MM.1S (cell line): ENCODE measurements at regions not wholly inside any gene's neighbourhood (a gene's known extent, or its start where the extent isn't known, plus 50 kb on each side); places are given as distances from the start of the nearest gene placed in this dataset.

Source experiments
- DNase-seq: peaks from one replicate; pipeline ENCODE4 v3.0.0-alpha.2; 2015
- H2AFZ ChIP-seq: fragments of 300-600 bp; sonication (generic); 2 replicates; pipeline ENCODE4 v1.6.0; 2016; ENCODE audit warnings: antibody characterized with exemption, low read length
- H3F3A ChIP-seq: fragments of 300-600 bp; sonication (generic); 2 replicates; pipeline ENCODE4 v1.6.1; 2016; ENCODE audit warnings: mild to moderate bottlenecking, antibody characterized with exemption, low read length, moderate library complexity, mixed read lengths; ENCODE audit not compliant: insufficient read depth
- H3K27ac ChIP-seq: fragments of 300-600 bp; sonication (generic); 2 replicates; pipeline ENCODE4 v1.5.1; 2016; ENCODE audit warnings: mild to moderate bottlenecking, low read length
- H3K27me3 ChIP-seq: fragments of 300-600 bp; sonication (generic); replicated peaks from 2 replicates; pipeline ENCODE4 v1.6.0; 2016; ENCODE audit warnings: low read length; ENCODE audit not compliant: insufficient read depth
- H3K36me3 ChIP-seq: fragments of 300-600 bp; sonication (generic); replicated peaks from 2 replicates; pipeline ENCODE4 v1.6.1; 2016; ENCODE audit warnings: mild to moderate bottlenecking, low read length, mixed read lengths; ENCODE audit not compliant: insufficient read depth
- H3K4me1 ChIP-seq: fragments of 300-600 bp; sonication (generic); 2 replicates; pipeline ENCODE4 v1.6.1; 2016; ENCODE audit warnings: low read length, mixed read lengths
- H3K4me2 ChIP-seq: fragments of 300-600 bp; sonication (generic); 2 replicates; pipeline ENCODE4 v1.6.0; 2016; ENCODE audit warnings: low read depth, low read length
- H3K4me3 ChIP-seq: fragments of 300-600 bp; sonication (generic); 2 replicates; pipeline ENCODE4 v1.5.1; 2016; ENCODE audit warnings: low read length, mixed read lengths
- H3K79me2 ChIP-seq: fragments of 300-600 bp; sonication (generic); 2 replicates; pipeline ENCODE4 v1.6.1; 2016; ENCODE audit warnings: mixed run types, low read length, mixed read lengths
- H3K9ac ChIP-seq: fragments of 300-600 bp; sonication (generic); 2 replicates; pipeline ENCODE4 v1.6.1; 2016; ENCODE audit warnings: low read length, mixed read lengths
- H3K9me2 ChIP-seq: fragments of 300-600 bp; sonication (generic); replicated peaks from 2 replicates; pipeline ENCODE4 v1.6.1; 2016; ENCODE audit warnings: mild to moderate bottlenecking, low read length, mixed read lengths; ENCODE audit not compliant: insufficient read depth
- H3K9me3 ChIP-seq: fragments of 300-600 bp; sonication (generic); replicated peaks from 2 replicates; pipeline ENCODE4 v1.6.1; 2016; ENCODE audit warnings: mild to moderate bottlenecking, low read length, mixed read lengths; ENCODE audit not compliant: insufficient read depth
- H4K20me1 ChIP-seq: fragments of 300-600 bp; sonication (generic); 2 replicates; pipeline ENCODE4 v1.6.1; 2016; ENCODE audit warnings: mild to moderate bottlenecking, low read length, moderate library complexity, mixed read lengths; ENCODE audit not compliant: insufficient read depth
- CTCF ChIP-seq: fragments of 300-600 bp; sonication (generic); IDR thresholded peaks from 2 replicates; pipeline ENCODE4 v1.5.1; 2016; ENCODE audit warnings: antibody characterized with exemption, low read length, mixed read lengths
- EZH2 ChIP-seq: fragments of 300-600 bp; sonication (generic); optimal IDR thresholded peaks from 2 replicates; pipeline ENCODE3; 2017; ENCODE audit warnings: low read depth, mild to moderate bottlenecking, antibody characterized with exemption, low read length, mixed read lengths
- EZH2phosphoT487 ChIP-seq: fragments of 300-600 bp; sonication (generic); IDR thresholded peaks from 2 replicates; pipeline ENCODE4 v1.6.1; 2018; ENCODE audit warnings: antibody characterized with exemption, low read length

DNA sequence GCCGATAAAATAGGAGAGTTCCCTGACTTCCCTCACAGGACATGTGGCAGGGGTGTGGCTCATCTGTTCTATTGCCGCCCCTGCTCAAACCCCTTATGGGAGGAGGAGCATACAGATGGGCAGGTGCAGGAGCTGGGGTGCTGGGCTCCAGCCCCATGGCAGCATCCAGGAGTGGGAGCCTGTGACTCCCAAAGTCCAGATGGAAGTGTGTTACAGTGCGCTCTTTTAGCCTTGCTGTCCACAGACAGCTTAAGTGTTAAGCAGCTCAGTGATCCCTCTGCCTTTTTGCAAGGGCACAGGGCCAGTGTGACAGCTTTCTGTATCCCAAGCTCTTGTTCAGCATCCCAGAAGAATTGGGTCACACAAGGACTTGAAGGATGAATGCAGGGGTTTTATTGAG, 212.3 kb upstream of the MYLIP start:
- Histone ChIP-seq H3K9me2 (no peaks in the 10 kb centered on the region), H3K79me2 (no peaks in the 10 kb centered on the region), H4K20me1 (no peaks in the 10 kb centered on the region), H3K4me1 (no peaks in the 10 kb centered on the region), H3F3A (no peaks in the 10 kb centered on the region), H3K27ac (no peak overlapping the region), H3K4me2 (no peak overlapping the region), H3K4me3 (no peak overlapping the region), H3K9ac (no peak overlapping the region), H2AFZ (no peak overlapping the region), H3K27me3 (no peaks in the 10 kb centered on the region), H3K36me3 (no peaks in the 10 kb centered on the region), H3K9me3 (no peaks in the 10 kb centered on the region)
- TF ChIP-seq EZH2 (no peak), CTCF (no peak), EZH2phosphoT487 (no peak)
- DNase-seq: no peak

DNA sequence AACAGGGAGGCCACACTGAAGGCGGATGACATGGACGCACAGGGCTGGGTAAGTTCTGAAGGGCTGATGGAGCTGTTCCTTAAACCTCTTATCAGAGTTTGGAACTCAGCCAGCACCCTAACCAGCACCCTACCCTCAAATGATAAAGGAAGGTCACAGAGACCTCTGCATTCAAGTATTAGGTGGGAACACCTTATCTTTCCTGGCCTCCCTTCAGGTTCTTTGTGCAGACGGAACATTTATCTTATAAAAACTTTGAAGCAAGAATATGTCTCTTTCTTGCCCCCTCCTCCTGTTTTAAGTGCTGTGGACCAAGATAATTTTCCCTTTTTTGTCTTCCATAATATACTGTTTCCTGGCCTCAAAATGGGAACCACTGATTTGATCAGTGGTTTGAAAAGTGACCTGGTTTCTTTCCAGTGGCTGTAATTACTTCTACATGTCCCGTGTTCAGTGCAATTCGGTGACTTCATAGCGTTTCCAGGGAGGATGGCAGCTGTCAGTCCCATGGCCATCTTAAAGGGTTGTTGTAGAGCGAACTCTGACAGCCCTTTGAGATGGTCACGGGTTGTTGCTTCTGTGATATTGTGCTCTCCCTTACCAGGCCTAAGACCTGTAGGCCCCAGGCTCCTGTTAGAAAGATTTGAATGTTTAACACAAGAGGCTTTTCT, 213.2 kb upstream of the MYLIP start:
- H3K9me2 ChIP-seq: no peaks in the 10 kb centered on the region
- H3K4me1 ChIP-seq: no peaks in the 10 kb centered on the region
- H3K27ac ChIP-seq: no peak overlapping the region
- no peaks in the 10 kb centered on the region for H3K79me2 ChIP-seq
- H3K9me3 ChIP-seq: no peaks in the 10 kb centered on the region
- no peak overlapping the region for H3K4me2 ChIP-seq
- H4K20me1 ChIP-seq: no peaks in the 10 kb centered on the region
- no peak overlapping the region for H3K9ac ChIP-seq
- H3K4me3 ChIP-seq: no peak overlapping the region
- no peak overlapping the region for H2AFZ ChIP-seq
- TF ChIP-seq EZH2 (no peak), EZH2phosphoT487 (no peak), CTCF (no peak)
- no peaks in the 10 kb centered on the region for H3K36me3 ChIP-seq
- no peaks in the 10 kb centered on the region for H3F3A ChIP-seq
- no peaks in the 10 kb centered on the region for H3K27me3 ChIP-seq
- DNase-seq: no peak

DNA sequence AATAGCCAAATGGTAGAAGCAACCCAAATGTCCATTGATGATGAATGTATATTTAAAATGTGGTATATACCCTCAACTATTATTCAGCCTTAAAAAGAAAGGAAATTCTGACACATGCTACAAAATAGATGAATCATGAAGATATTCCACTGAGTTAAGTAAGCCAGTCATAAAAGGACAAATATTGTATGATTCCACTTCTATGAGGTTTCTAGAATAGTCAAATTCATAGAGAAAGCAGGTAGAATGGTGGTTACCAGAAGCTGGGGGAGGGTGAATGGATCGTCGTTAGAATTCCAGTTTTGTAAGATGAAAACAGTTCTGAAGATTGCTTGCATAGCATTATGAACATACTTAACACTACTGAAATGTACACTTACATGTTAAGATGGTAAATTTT, 214.3 kb upstream of the MYLIP start:
- H3K79me2 ChIP-seq: no peaks in the 10 kb centered on the region
- H3K4me2 ChIP-seq: no peak overlapping the region
- TF ChIP-seq EZH2phosphoT487 (no peak), EZH2 (no peak)
- no peaks in the 10 kb centered on the region for H3K27me3 ChIP-seq
- H3K36me3 ChIP-seq: no peaks in the 10 kb centered on the region
- no peaks in the 10 kb centered on the region for H3F3A ChIP-seq
- H3K4me1 ChIP-seq: no peaks in the 10 kb centered on the region
- DNase-seq: no peak
- H2AFZ ChIP-seq: no peak overlapping the region
- no peak overlapping the region for H3K9ac ChIP-seq
- H4K20me1 ChIP-seq: no peaks in the 10 kb centered on the region
- H3K9me3 ChIP-seq: no peaks in the 10 kb centered on the region
- no peak overlapping the region for H3K27ac ChIP-seq
- no peak overlapping the region for H3K4me3 ChIP-seq
- H3K9me2 ChIP-seq: no peaks in the 10 kb centered on the region

DNA sequence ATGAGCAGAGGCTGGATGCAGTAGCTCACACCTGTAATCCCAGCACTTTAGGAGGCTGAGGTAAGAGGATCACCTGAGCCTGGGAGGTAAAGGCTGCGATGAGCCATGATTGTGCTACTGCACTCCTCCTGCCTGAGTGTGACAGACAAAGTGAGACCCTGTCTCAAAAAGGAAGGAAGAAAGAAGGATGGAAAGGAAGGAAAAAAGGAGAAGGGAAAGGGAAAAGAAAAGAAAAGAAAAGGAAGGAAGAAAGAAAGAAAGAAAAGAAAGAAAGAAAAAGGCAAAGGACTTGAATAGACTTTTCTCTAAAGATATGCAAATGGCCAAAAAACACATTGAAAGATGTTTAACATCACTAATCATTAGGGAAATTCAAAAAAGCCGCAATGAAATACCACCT, 215.3 kb upstream of the MYLIP start:
- no peak overlapping the region for H3K4me2 ChIP-seq
- H3K9ac ChIP-seq: no peak overlapping the region
- H2AFZ ChIP-seq: no peak overlapping the region
- H3K9me3 ChIP-seq: no peaks in the 10 kb centered on the region
- no peak overlapping the region for H3K27ac ChIP-seq
- H3K36me3 ChIP-seq: no peaks in the 10 kb centered on the region
- H3K9me2 ChIP-seq: no peaks in the 10 kb centered on the region
- H3K27me3 ChIP-seq: no peaks in the 10 kb centered on the region
- no peak for TF ChIP-seq EZH2
- no peak for TF ChIP-seq CTCF
- TF ChIP-seq EZH2phosphoT487: no peak
- no peak overlapping the region for H3K4me3 ChIP-seq
- no peaks in the 10 kb centered on the region for H3K4me1 ChIP-seq
- H4K20me1 ChIP-seq: no peaks in the 10 kb centered on the region
- no peaks in the 10 kb centered on the region for H3F3A ChIP-seq
- no peak for DNase-seq
- no peaks in the 10 kb centered on the region for H3K79me2 ChIP-seq
